ENCODE measurements at regions not wholly inside any gene's neighbourhood (a gene's known extent, or its start where the extent isn't known, plus 50 kb on each side); places are given as distances from the start of the nearest gene placed in this dataset.

- Histone ChIP-seq H3K36me3 (ENCODE audit: insufficient read depth, low read length) (no peaks in the 10 kb centered on the region), H3K9ac (ENCODE audit: low read length) (no peak overlapping the region), H3K4me2 (ENCODE audit: low read length) (no peak overlapping the region), H3K4me3 (ENCODE audit: low read length) (no peak overlapping the region), H2AFZ (ENCODE audit: low read depth, low read length) (no peak overlapping the region), H3K27ac (ENCODE audit: low read length) (no peak overlapping the region), H3K79me2 (replicated peaks; ENCODE audit: insufficient read depth, low read length) (no peaks in the 10 kb centered on the region), H3F3A (ENCODE audit: insufficient read depth, low read length, poor library complexity, severe bottlenecking) (no peaks in the 10 kb centered on the region), H3K9me2 (ENCODE audit: insufficient read depth, low read length) (no peaks in the 10 kb centered on the region), H4K20me1 (ENCODE audit: insufficient read depth) (no peaks in the 10 kb centered on the region), H3K27me3 (ENCODE audit: insufficient read depth, low read depth, low read length) (no peaks in the 10 kb centered on the region), H3K9me3 (ENCODE audit: low read length) (no peaks in the 10 kb centered on the region)
- no peak for TF ChIP-seq EZH2 (IDR thresholded peaks at IDR 0.05; ENCODE audit: borderline replicate concordance, insufficient read depth, low read length, poor library complexity, severe bottlenecking)
Observed at GRCh38 chr12:25615119-25615518, 62.0 kb upstream of the LMNTD1 start.

- H3K79me2 ChIP-seq (replicated peaks; ENCODE audit: insufficient read depth, low read length) = no peaks in the 10 kb centered on the region
- no peaks in the 10 kb centered on the region for H4K20me1 ChIP-seq (ENCODE audit: insufficient read depth)
- no peak overlapping the region for H3K4me2 ChIP-seq (ENCODE audit: low read length)
- H2AFZ ChIP-seq (ENCODE audit: low read depth, low read length) = no peak overlapping the region
- H3K36me3 ChIP-seq (ENCODE audit: insufficient read depth, low read length) = no peaks in the 10 kb centered on the region
- H3K9ac ChIP-seq (ENCODE audit: low read length) = no peak overlapping the region
- no peaks in the 10 kb centered on the region for H3K9me3 ChIP-seq (ENCODE audit: low read length)
- no peaks in the 10 kb centered on the region for H3K27me3 ChIP-seq (ENCODE audit: insufficient read depth, low read depth, low read length)
- no peaks in the 10 kb centered on the region for H3K9me2 ChIP-seq (ENCODE audit: insufficient read depth, low read length)
- TF ChIP-seq MXI1 (conservative IDR thresholded peaks at IDR 0.05; ENCODE audit: poor library complexity, severe bottlenecking) (no peak), REST (IDR thresholded peaks at IDR 0.05; ENCODE audit: borderline replicate concordance) (no peak), POLR2AphosphoS5 (IDR thresholded peaks at IDR 0.05) (no peak), SMC3 (conservative IDR thresholded peaks at IDR 0.05; ENCODE audit: poor library complexity) (no peak), EP300 (conservative IDR thresholded peaks at IDR 0.05; ENCODE audit: poor library complexity, severe bottlenecking) (no peak)
- no peak overlapping the region for H3K27ac ChIP-seq (ENCODE audit: low read length)
- no peaks in the 10 kb centered on the region for H3F3A ChIP-seq (ENCODE audit: insufficient read depth, low read length, poor library complexity, severe bottlenecking)
- H3K4me3 ChIP-seq (ENCODE audit: low read length) = no peak overlapping the region
Observed at GRCh38 chr12:25616286-25616685, 63.2 kb upstream of the LMNTD1 start.

- no peak for TF ChIP-seq EP300 (conservative IDR thresholded peaks at IDR 0.05; ENCODE audit: poor library complexity, severe bottlenecking)
- no peak for TF ChIP-seq POLR2AphosphoS5 (IDR thresholded peaks at IDR 0.05)
- no peak for TF ChIP-seq RAD21 (conservative IDR thresholded peaks at IDR 0.05)
- TF ChIP-seq TAF1 (IDR thresholded peaks at IDR 0.05; ENCODE audit: low read depth) = no peak
- no peak for TF ChIP-seq MXI1 (conservative IDR thresholded peaks at IDR 0.05; ENCODE audit: poor library complexity, severe bottlenecking)
- TF ChIP-seq CTCF (IDR thresholded peaks at IDR 0.05; ENCODE audit: poor library complexity, severe bottlenecking) = no peak
- no peak for TF ChIP-seq EZH2 (IDR thresholded peaks at IDR 0.05; ENCODE audit: borderline replicate concordance, insufficient read depth, low read length, poor library complexity, severe bottlenecking)
- TF ChIP-seq REST (IDR thresholded peaks at IDR 0.05; ENCODE audit: borderline replicate concordance) = no peak
- no peak for TF ChIP-seq SMC3 (conservative IDR thresholded peaks at IDR 0.05; ENCODE audit: poor library complexity)
- Histone ChIP-seq H3K9me3 (ENCODE audit: low read length) (no peaks in the 10 kb centered on the region), H3K27me3 (ENCODE audit: insufficient read depth, low read depth, low read length) (no peaks in the 10 kb centered on the region), H3K4me3 (ENCODE audit: low read length) (no peak overlapping the region), H4K20me1 (ENCODE audit: insufficient read depth) (no peaks in the 10 kb centered on the region), H3K9ac (ENCODE audit: low read length) (no peak overlapping the region), H3K27ac (ENCODE audit: low read length) (no peak overlapping the region), H3K4me2 (ENCODE audit: low read length) (no peak overlapping the region), H3K36me3 (ENCODE audit: insufficient read depth, low read length) (no peaks in the 10 kb centered on the region), H3F3A (ENCODE audit: insufficient read depth, low read length, poor library complexity, severe bottlenecking) (no peaks in the 10 kb centered on the region), H3K79me2 (replicated peaks; ENCODE audit: insufficient read depth, low read length) (no peaks in the 10 kb centered on the region), H3K9me2 (ENCODE audit: insufficient read depth, low read length) (no peaks in the 10 kb centered on the region), H2AFZ (ENCODE audit: low read depth, low read length) (no peak overlapping the region)
Observed at GRCh38 chr12:25617991-25618390, 64.9 kb upstream of the LMNTD1 start.

Measured in neural cell (in vitro differentiated cells).